ENCODE measurements at regions not wholly inside any gene's neighbourhood (a gene's known extent, or its start where the extent isn't known, plus 50 kb on each side); places are given as distances from the start of the nearest gene placed in this dataset.

- TF ChIP-seq CTCF (IDR thresholded peaks at IDR 0.05), result no peak
Measured at GRCh38 chr10:43782814-43783213, 134.1 kb upstream of the ZNF32 start.

DNA sequence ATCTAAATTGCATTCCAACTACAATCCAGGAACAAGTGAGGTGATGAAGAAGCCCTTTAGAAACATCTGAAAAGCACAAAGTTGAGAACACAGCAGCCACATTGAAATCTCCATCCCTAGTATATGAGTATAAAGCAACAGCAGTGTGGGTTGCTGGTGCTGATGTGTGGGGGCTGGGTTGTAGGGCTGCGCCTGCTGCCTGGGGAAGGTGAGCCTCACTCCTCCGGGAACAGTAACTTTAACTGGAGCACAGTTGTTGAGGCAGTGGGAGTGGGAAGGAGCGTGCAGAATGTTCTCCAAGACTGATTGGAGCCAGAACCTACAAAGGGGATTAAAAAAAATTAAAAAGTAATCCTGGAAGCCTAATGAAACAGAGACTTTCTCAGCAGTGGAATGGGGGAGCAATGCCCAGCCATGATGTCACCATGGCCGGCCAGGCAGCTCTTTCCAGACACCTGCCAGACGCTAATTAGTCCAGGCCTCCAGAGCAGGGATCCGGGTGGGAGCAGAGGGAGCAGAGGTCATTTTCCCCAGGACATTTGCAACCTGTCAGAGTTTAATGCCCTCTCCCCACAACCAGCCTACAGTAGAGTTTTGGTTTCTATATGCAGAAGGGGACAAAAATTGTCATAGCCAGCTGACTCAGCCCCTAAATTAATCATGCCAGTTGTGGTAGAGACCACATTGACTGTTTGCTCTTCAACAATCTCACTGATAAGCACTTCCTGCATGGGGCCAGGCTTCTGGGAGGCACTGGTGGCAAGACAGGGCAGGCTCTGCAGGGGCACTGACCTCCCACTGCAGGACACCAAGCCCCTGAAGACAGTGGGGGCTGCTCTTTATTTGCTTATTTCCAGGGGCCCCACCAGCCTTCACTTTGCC is 133.0 kb upstream of the ZNF32 start:
- intact Hi-C loops (cut with micrococcal nuclease), result no loop called here
- H3K79me2 ChIP-seq (ENCODE audit: insufficient read depth, low read length), result no peaks in the 10 kb centered on the region
- WGBS (ENCODE audit: insufficient coverage), result 91% methylated on average over 4 of the region's 6 CpGs
- Mint-ChIP-seq H3K4me1 (peaks cover 5% of the 10 kb centered on the region), H3K4me3 (no peak overlapping the region), H3K27ac (no peak overlapping the region), H3K27me3 (ENCODE audit: low read depth in 3 of 3) (peaks cover 0 to 7% (median 0%) of the 10 kb centered on the region in 3 donors), H3K9me3 (no peaks in the 10 kb centered on the region), H3K36me3 (no peaks in the 10 kb centered on the region)
- no peaks in the 10 kb centered on the region for H4K20me1 ChIP-seq (ENCODE audit: insufficient read depth, low read length)
- no peak for DNase-seq
- H3K9ac ChIP-seq (ENCODE audit: insufficient read depth, low read length, poor library complexity, severe bottlenecking), result no peak overlapping the region
- H3K27me3 ChIP-seq (ENCODE audit: control insufficient read depth in 2 of 2, insufficient read depth in 2 of 2, low read length in 2 of 2), result no peaks in the 10 kb centered on the region
- no peaks in the 10 kb centered on the region for H3K9me3 ChIP-seq (replicated peaks in 1 of 2; ENCODE audit: control insufficient read depth in 1 of 2, insufficient read depth in 1 of 2, low read length in 2 of 2)
- no peak overlapping the region for H3K4me3 ChIP-seq (replicated peaks in 1 of 3; ENCODE audit: low read depth in 2 of 3, low read length in 3 of 3)
- H3K4me2 ChIP-seq (replicated peaks; ENCODE audit: extremely low read depth, low read length, poor library complexity, severe bottlenecking), result no peak overlapping the region
- no peaks in the 10 kb centered on the region for H3K4me1 ChIP-seq (ENCODE audit: control insufficient read depth in 1 of 2, insufficient read depth in 2 of 2, low read length in 2 of 2)
- TF ChIP-seq CTCF (IDR thresholded peaks at IDR 0.05), result no peak
- H3K27ac ChIP-seq (ENCODE audit: low read depth in 1 of 2, low read length in 2 of 2), result no peak overlapping the region
- H2AFZ ChIP-seq (ENCODE audit: insufficient read depth, low read depth, low read length, poor library complexity, severe bottlenecking), result no peak overlapping the region
- H3K36me3 ChIP-seq (replicated peaks in 1 of 2; ENCODE audit: control insufficient read depth in 1 of 2, insufficient read depth in 2 of 2, low read length in 2 of 2), result no peaks in the 10 kb centered on the region

More at GRCh38 chr10:43782814-43783213, 134.1 kb upstream of the ZNF32 start:
- H3K9me3 Mint-ChIP-seq, result no peaks in the 10 kb centered on the region
- DNase-seq, result no peak
- H3K27ac Mint-ChIP-seq, result no peak overlapping the region
- H3K36me3 Mint-ChIP-seq, result no peaks in the 10 kb centered on the region
- no peaks in the 10 kb centered on the region for H3K4me1 ChIP-seq (ENCODE audit: control insufficient read depth in 1 of 2, insufficient read depth in 2 of 2, low read length in 2 of 2)
- H3K4me1 Mint-ChIP-seq, result peaks cover 5% of the 10 kb centered on the region
- intact Hi-C loops (cut with micrococcal nuclease), result no loop called here
- H3K9ac ChIP-seq (ENCODE audit: insufficient read depth, low read length, poor library complexity, severe bottlenecking), result no peak overlapping the region
- no peaks in the 10 kb centered on the region for H3K27me3 ChIP-seq (ENCODE audit: control insufficient read depth in 2 of 2, insufficient read depth in 2 of 2, low read length in 2 of 2)
- no peak overlapping the region for H3K4me3 Mint-ChIP-seq
- peaks cover 0 to 5% (median 0%) of the 10 kb centered on the region in 3 donors for H3K27me3 Mint-ChIP-seq (ENCODE audit: low read depth in 3 of 3)
- H3K4me3 ChIP-seq (replicated peaks in 1 of 3; ENCODE audit: low read depth in 2 of 3, low read length in 3 of 3), result no peak overlapping the region
- H2AFZ ChIP-seq (ENCODE audit: insufficient read depth, low read depth, low read length, poor library complexity, severe bottlenecking), result no peak overlapping the region
- H3K27ac ChIP-seq (ENCODE audit: low read depth in 1 of 2, low read length in 2 of 2), result no peak overlapping the region
- H3K79me2 ChIP-seq (ENCODE audit: insufficient read depth, low read length), result no peaks in the 10 kb centered on the region
- no peaks in the 10 kb centered on the region for H3K9me3 ChIP-seq (replicated peaks in 1 of 2; ENCODE audit: control insufficient read depth in 1 of 2, insufficient read depth in 1 of 2, low read length in 2 of 2)
- WGBS (ENCODE audit: insufficient coverage), result 94% methylated on average over 3 of the region's 6 CpGs
- H3K4me2 ChIP-seq (replicated peaks; ENCODE audit: extremely low read depth, low read length, poor library complexity, severe bottlenecking), result no peak overlapping the region
- no peaks in the 10 kb centered on the region for H4K20me1 ChIP-seq (ENCODE audit: insufficient read depth, low read length)
- no peaks in the 10 kb centered on the region for H3K36me3 ChIP-seq (replicated peaks in 1 of 2; ENCODE audit: control insufficient read depth in 1 of 2, insufficient read depth in 2 of 2, low read length in 2 of 2)
